Right lobe of liver (tissue), 4 donors: ENCODE measurements at regions not wholly inside any gene's neighbourhood (a gene's known extent, or its start where the extent isn't known, plus 50 kb on each side); places are given as distances from the start of the nearest gene placed in this dataset.

Source experiments
- POLR2A ChIP-seq: fragments of 450-650 bp; IDR thresholded peaks from one replicate; pipeline ENCODE4 v1.6.1; 2017; ENCODE audit warnings: antibody characterized with exemption, mild to moderate bottlenecking
- TF ChIP-seq, protein P1 (sequence below), 4 donors: fragments of 200-600 bp in 3 of 4; fragments of 450-650 bp in 1 of 4; IDR thresholded peaks; one replicate each; pipeline versions ENCODE4 v1.5.1 to v1.8.0; 2016 to 2022; ENCODE audit warnings: antibody characterized with exemption in 4 of 4, mild to moderate bottlenecking in 2 of 4
- donor health status: DM: no; HTN: no; CAD: no.
- donor health status: DM: no; HTN: no; CAD: no.
- donor health status: DM: no; HTN: yes; CAD: no.

DNA sequence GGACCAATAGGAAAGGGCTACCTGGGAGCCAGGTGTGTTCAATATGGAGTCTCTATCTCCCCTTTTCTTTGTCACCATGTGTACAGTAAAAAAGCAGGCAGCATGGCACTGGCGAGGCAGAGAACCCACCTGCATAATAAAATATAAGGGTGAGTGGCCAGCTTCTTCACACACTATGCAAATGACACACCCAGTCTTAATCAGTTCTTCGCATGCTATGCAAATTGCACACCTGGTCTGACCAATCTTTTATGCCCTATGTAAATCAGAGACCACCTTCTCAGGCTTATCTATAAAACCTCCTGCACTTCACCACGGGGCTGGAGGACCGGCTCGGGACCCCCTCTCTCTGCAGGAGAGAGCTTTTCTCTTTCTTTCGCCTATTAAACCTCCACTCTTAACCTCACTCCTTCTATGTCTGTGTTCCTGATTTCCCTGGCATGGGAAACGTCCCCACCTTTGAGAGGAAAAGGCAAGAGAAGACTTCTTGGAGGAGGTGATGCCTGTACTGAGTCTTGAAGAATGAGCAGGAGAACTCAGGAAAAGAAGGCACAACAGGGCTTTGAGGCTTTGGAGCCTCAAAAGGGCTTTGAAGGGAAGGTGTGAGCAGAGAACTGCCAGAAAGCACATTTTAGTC, 502.1 kb downstream of the GRIN2A start:
- TF ChIP-seq, protein P1, sequence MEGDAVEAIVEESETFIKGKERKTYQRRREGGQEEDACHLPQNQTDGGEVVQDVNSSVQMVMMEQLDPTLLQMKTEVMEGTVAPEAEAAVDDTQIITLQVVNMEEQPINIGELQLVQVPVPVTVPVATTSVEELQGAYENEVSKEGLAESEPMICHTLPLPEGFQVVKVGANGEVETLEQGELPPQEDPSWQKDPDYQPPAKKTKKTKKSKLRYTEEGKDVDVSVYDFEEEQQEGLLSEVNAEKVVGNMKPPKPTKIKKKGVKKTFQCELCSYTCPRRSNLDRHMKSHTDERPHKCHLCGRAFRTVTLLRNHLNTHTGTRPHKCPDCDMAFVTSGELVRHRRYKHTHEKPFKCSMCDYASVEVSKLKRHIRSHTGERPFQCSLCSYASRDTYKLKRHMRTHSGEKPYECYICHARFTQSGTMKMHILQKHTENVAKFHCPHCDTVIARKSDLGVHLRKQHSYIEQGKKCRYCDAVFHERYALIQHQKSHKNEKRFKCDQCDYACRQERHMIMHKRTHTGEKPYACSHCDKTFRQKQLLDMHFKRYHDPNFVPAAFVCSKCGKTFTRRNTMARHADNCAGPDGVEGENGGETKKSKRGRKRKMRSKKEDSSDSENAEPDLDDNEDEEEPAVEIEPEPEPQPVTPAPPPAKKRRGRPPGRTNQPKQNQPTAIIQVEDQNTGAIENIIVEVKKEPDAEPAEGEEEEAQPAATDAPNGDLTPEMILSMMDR (IDR thresholded peaks at IDR 0.05), result no peak
- no peak for TF ChIP-seq POLR2A
